HUES64 (cell line): ENCODE measurements at regions not wholly inside any gene's neighbourhood (a gene's known extent, or its start where the extent isn't known, plus 50 kb on each side); places are given as distances from the start of the nearest gene placed in this dataset.
"Not testable (repeated sequence)": the region's sequence is repeated elsewhere in the genome, so short reads cannot be mapped to it uniquely, and the experiment has no call there.

Experiments
- H3K27ac ChIP-seq: 2 replicates; pipeline ENCODE4 v1.7.0; 2013; ENCODE audit warnings: low read depth, low read length, inconsistent platforms
- H3K27me3 ChIP-seq: 2 replicates; pipeline ENCODE4 v1.6.1; 2013; ENCODE audit warnings: mild to moderate bottlenecking, low read length; ENCODE audit not compliant: insufficient read depth
- H3K36me3 ChIP-seq: 2 replicates; pipeline ENCODE4 v1.6.1; 2013; ENCODE audit warnings: mild to moderate bottlenecking, low read length; ENCODE audit not compliant: insufficient read depth
- H3K4me1 ChIP-seq: 2 replicates; pipeline ENCODE4 v1.6.1; 2013; ENCODE audit warnings: mild to moderate bottlenecking, low read length, moderate library complexity; ENCODE audit not compliant: insufficient read depth
- H3K4me3 ChIP-seq: 2 replicates; pipeline ENCODE4 v1.5.1; 2013; ENCODE audit warnings: mild to moderate bottlenecking, low read length, moderate library complexity
- H3K9ac ChIP-seq: 2 replicates; pipeline ENCODE4 v1.6.1; 2013; ENCODE audit warnings: mild to moderate bottlenecking, low read depth, low read length
- H3K9me3 ChIP-seq: 2 replicates; pipeline ENCODE4 v1.6.1; 2013; ENCODE audit warnings: low read depth, low read length; ENCODE audit not compliant: insufficient read depth
- WGBS: fragments of 150-250, 120-280 bp; methylation state at CpG from one replicate; pipeline ENCODE4 v1.1.7; 2013; ENCODE audit warnings: missing lambda C conversion rate; 5-methylcytosine and 5-hydroxymethylcytosine counted together

GRCh38 chr3:126292318-126293070, 64.7 kb downstream of the KLF15 start:
- Histone ChIP-seq H3K27me3 (peaks cover 36% of the 10 kb centered on the region), H3K36me3 (no peaks in the 10 kb centered on the region), H3K4me3 (no peak overlapping the region), H3K27ac (no peak overlapping the region), H3K9me3 (no peaks in the 10 kb centered on the region), H3K4me1 (peaks cover 21% of the 10 kb centered on the region), H3K9ac (no peak overlapping the region)
- WGBS: 69% methylated on average over 11 of the region's 11 CpGs

GRCh38 chr3:126291537-126291936, 65.7 kb downstream of the KLF15 start:
- WGBS: 80% methylated on average over 8 of the region's 8 CpGs
- H3K9me3 ChIP-seq: no peaks in the 10 kb centered on the region
- peaks cover 41% of the 10 kb centered on the region for H3K27me3 ChIP-seq
- H3K4me3 ChIP-seq: no peak overlapping the region
- no peak overlapping the region for H3K27ac ChIP-seq
- H3K4me1 ChIP-seq: peaks cover 24% of the 10 kb centered on the region
- H3K36me3 ChIP-seq: no peaks in the 10 kb centered on the region
- H3K9ac ChIP-seq: no peak overlapping the region

- no peak overlapping the region for H3K4me3 ChIP-seq
- H3K9me3 ChIP-seq: no peaks in the 10 kb centered on the region
- H3K27ac ChIP-seq: no peak overlapping the region
- H3K36me3 ChIP-seq: no peaks in the 10 kb centered on the region
- H3K9ac ChIP-seq: no peak overlapping the region
- H3K27me3 ChIP-seq: peaks cover 41% of the 10 kb centered on the region
- H3K4me1 ChIP-seq: peaks cover 24% of the 10 kb centered on the region
- WGBS: 83% methylated on average over 6 of the region's 6 CpGs
Measured at GRCh38 chr3:126291061-126291460, 66.1 kb downstream of the KLF15 start.

- peaks cover 24% of the 10 kb centered on the region for H3K4me1 ChIP-seq
- no peak overlapping the region for H3K4me3 ChIP-seq
- H3K36me3 ChIP-seq: no peaks in the 10 kb centered on the region
- no peak overlapping the region for H3K9ac ChIP-seq
- no peak overlapping the region for H3K27ac ChIP-seq
- peaks cover 41% of the 10 kb centered on the region for H3K27me3 ChIP-seq
- 72% methylated on average over 1 of the region's 1 CpG for WGBS
- H3K9me3 ChIP-seq: no peaks in the 10 kb centered on the region
Measured at GRCh38 chr3:126290325-126290724, 66.9 kb downstream of the KLF15 start.

- Histone ChIP-seq H3K27me3 (peaks cover 41% of the 10 kb centered on the region), H3K4me3 (no peak overlapping the region), H3K4me1 (peaks cover 24% of the 10 kb centered on the region), H3K27ac (no peak overlapping the region), H3K9ac (no peak overlapping the region), H3K9me3 (no peaks in the 10 kb centered on the region), H3K36me3 (no peaks in the 10 kb centered on the region)
- 75% methylated on average over 1 of the region's 1 CpG for WGBS
Measured at GRCh38 chr3:126289096-126289495, 68.1 kb downstream of the KLF15 start.

GRCh38 chr3:126288314-126288713, 68.9 kb downstream of the KLF15 start:
- no peak overlapping the region for H3K9ac ChIP-seq
- H3K4me3 ChIP-seq: peak overlapping the region; percentile 57
- 41% methylated on average over 20 of the region's 20 CpGs for WGBS
- no peaks in the 10 kb centered on the region for H3K9me3 ChIP-seq
- no peaks in the 10 kb centered on the region for H3K36me3 ChIP-seq
- H3K4me1 ChIP-seq: peaks cover 24% of the 10 kb centered on the region
- peaks cover 41% of the 10 kb centered on the region for H3K27me3 ChIP-seq
- H3K27ac ChIP-seq: no peak overlapping the region

- peak overlapping the region; percentile 55 for H3K9ac ChIP-seq
- peaks cover 41% of the 10 kb centered on the region for H3K27me3 ChIP-seq
- no peaks in the 10 kb centered on the region for H3K36me3 ChIP-seq
- no peak overlapping the region; the same call in 1 of the 2 replicates for H3K27ac ChIP-seq
- no peaks in the 10 kb centered on the region for H3K9me3 ChIP-seq
- H3K4me3 ChIP-seq: peak overlapping the region; percentile 57
- WGBS: 1% methylated on average over 39 of the region's 39 CpGs
- H3K4me1 ChIP-seq: peaks cover 24% of the 10 kb centered on the region
Measured at GRCh38 chr3:126287536-126288241, 69.5 kb downstream of the KLF15 start.

- Histone ChIP-seq H3K9ac (peak overlapping the region; percentile 55), H3K4me3 (peak overlapping the region; percentile 57), H3K9me3 (no peaks in the 10 kb centered on the region), H3K27me3 (peaks cover 41% of the 10 kb centered on the region), H3K4me1 (peaks cover 20% of the 10 kb centered on the region), H3K36me3 (no peaks in the 10 kb centered on the region), H3K27ac (no peak overlapping the region; the same call in 1 of the 2 replicates)
- WGBS: 16% methylated on average over 7 of the region's 7 CpGs
Measured at GRCh38 chr3:126287171-126287535, 70.1 kb downstream of the KLF15 start.

- Histone ChIP-seq H3K27me3 (peaks cover 33% of the 10 kb centered on the region), H3K4me1 (peaks cover 20% of the 10 kb centered on the region), H3K4me3 (no peak overlapping the region), H3K36me3 (no peaks in the 10 kb centered on the region), H3K9me3 (no peaks in the 10 kb centered on the region), H3K9ac (no peak overlapping the region), H3K27ac (no peak overlapping the region)
- WGBS: 93% methylated on average over 2 of the region's 2 CpGs
Measured at GRCh38 chr3:126285369-126285768, 71.8 kb downstream of the KLF15 start.

GRCh38 chr3:126284258-126284904, 72.8 kb downstream of the KLF15 start:
- Histone ChIP-seq H3K36me3 (no peaks in the 10 kb centered on the region), H3K27me3 (peaks cover 24% of the 10 kb centered on the region), H3K4me3 (no peak overlapping the region), H3K9ac (no peak overlapping the region), H3K27ac (no peak overlapping the region), H3K9me3 (no peaks in the 10 kb centered on the region), H3K4me1 (peaks cover 17% of the 10 kb centered on the region)
- WGBS: 87% methylated on average over 8 of the region's 9 CpGs

- not testable (repeated sequence) for H3K36me3 ChIP-seq, H3K27ac ChIP-seq, H3K4me1 ChIP-seq, H3K9ac ChIP-seq, H3K9me3 ChIP-seq, H3K4me3 ChIP-seq
- WGBS: 77% methylated on average over 1 of the region's 2 CpGs
- peaks cover 16% of the 10 kb centered on the region for H3K27me3 ChIP-seq
Measured at GRCh38 chr3:126283651-126284050, 73.6 kb downstream of the KLF15 start.
